Heart right ventricle (tissue), 16 donors: ENCODE measurements at regions not wholly inside any gene's neighbourhood (a gene's known extent, or its start where the extent isn't known, plus 50 kb on each side); places are given as distances from the start of the nearest gene placed in this dataset.

ENCODE experiments used
- ATAC-seq, 8 donors: fragments of 200-7000 bp; cut with Tn5 transposase; one replicate each; pipeline ENCODE4 v1.9.1; 2020; ENCODE audit warnings: mild to moderate bottlenecking in 8 of 8, moderate library complexity in 8 of 8, moderate number of reproducible peaks in 1 of 8
- DNase-seq, 2 donors: peaks; one replicate each; pipeline ENCODE4 v3.0.0-alpha.2; 2020
- H3K27ac ChIP-seq, 10 donors: fragments of 200-600 bp; sonication (generic) in 2 of 10; one replicate each; pipeline versions ENCODE4 v1.5.0 to v1.8.0; 2020 to 2022; ENCODE audit warnings: mild to moderate bottlenecking in 3 of 10
- H3K27me3 ChIP-seq, 7 donors: fragments of 200-600 bp; one replicate each; pipeline ENCODE4 v1.8.0; 2021 to 2022; ENCODE audit warnings: mild to moderate bottlenecking in 2 of 7
- H3K36me3 ChIP-seq, 9 donors: fragments of 200-600 bp; sonication (generic) in 1 of 9; one replicate each; pipeline versions ENCODE4 v1.5.0 to v1.8.0; 2020 to 2022; ENCODE audit warnings: mild to moderate bottlenecking in 2 of 9
- H3K4me1 ChIP-seq, 9 donors: fragments of 200-600 bp; sonication (generic) in 1 of 9; one replicate each; pipeline versions ENCODE4 v1.5.0 to v1.8.0; 2020 to 2022; ENCODE audit warnings: mild to moderate bottlenecking in 4 of 9
- H3K4me3 ChIP-seq, 10 donors: fragments of 200-600 bp; sonication (generic) in 2 of 10; one replicate each; pipeline versions ENCODE4 v1.5.0 to v1.8.0; 2020 to 2022; ENCODE audit warnings: mild to moderate bottlenecking in 7 of 10, moderate library complexity in 2 of 10
- H3K9me3 ChIP-seq, 11 donors: fragments of 200-600 bp in 10 of 11; sonication (generic) in 2 of 11; one replicate each; pipeline versions ENCODE4 v1.5.0 to v1.8.0; 2013 to 2022; ENCODE audit warnings: mild to moderate bottlenecking in 2 of 11, control low read depth in 1 of 11, moderate library complexity in 1 of 11
- WGBS, 2 donors: extraction: QIAGEN DNeasy Blood & Tissue Kit; methylation state at CpG; one replicate each; pipeline ENCODE4 v1.1.7; 2013; ENCODE audit warnings: inconsistent platforms in 1 of 2; 5-methylcytosine and 5-hydroxymethylcytosine counted together
- intact Hi-C, 10 donors: fragments of 100-400 bp; cut with DNase I; formaldehyde crosslinking; loops; one replicate each; pipeline versions ENCODE4 v1.11.1 to v1.14.2; 2022
- TF ChIP-seq, protein P1 (sequence below), 9 donors: fragments of 200-600 bp; sonication (generic) in 2 of 9; IDR thresholded peaks; one replicate each; pipeline versions ENCODE4 v1.5.0 to v1.8.0; 2021 to 2022; ENCODE audit warnings: antibody characterized with exemption in 9 of 9, mild to moderate bottlenecking in 5 of 9, moderate library complexity in 1 of 9
- donor health status: Arrhythmogenic right ventricular cardiomyopathy.
- donor health status: ischemic (EF 13 %, LVEDD 7.1; RV severe dilation, severe dysfunction).
- donor health status: healthy with polysubstance abuse.
- donor health status: DM: no; HTN: yes; CAD: no.
- donor health status: DM: no; HTN: no; CAD: no.
- donor health status: ischemic (EF 25% LVEDD 6.9; RV normal size, moderate dysfunction).
- donor health status: ischemic (EF 25% LVEDD 5.7; RV mildly dilated, moderate dysfunction).
- donor health status: healthy.
- donor health status: DM: yes; HTN: yes; CAD: no.
- donor health status: Ischemic cardiomyopathy.
- donor health status: ischemic (EF 35%, LVEDD 5.7; RV mildly dilated, moderate dysfunction).
- donor health status: nonischemic (EF 11% LVEDD 7.7; RV severe dilation, severe dysfunction).
- donor health status: DM: yes; HTN: yes; CAD: no.
- donor health status: PGD.
- donor health status: ischemic (EF 29% LVEDD 5.4; RV normal size, mild dysfunction).
- donor health status: nonischemic (EF 23%, LVEDD 6.1; RV moderate dilation, normal function).

DNA sequence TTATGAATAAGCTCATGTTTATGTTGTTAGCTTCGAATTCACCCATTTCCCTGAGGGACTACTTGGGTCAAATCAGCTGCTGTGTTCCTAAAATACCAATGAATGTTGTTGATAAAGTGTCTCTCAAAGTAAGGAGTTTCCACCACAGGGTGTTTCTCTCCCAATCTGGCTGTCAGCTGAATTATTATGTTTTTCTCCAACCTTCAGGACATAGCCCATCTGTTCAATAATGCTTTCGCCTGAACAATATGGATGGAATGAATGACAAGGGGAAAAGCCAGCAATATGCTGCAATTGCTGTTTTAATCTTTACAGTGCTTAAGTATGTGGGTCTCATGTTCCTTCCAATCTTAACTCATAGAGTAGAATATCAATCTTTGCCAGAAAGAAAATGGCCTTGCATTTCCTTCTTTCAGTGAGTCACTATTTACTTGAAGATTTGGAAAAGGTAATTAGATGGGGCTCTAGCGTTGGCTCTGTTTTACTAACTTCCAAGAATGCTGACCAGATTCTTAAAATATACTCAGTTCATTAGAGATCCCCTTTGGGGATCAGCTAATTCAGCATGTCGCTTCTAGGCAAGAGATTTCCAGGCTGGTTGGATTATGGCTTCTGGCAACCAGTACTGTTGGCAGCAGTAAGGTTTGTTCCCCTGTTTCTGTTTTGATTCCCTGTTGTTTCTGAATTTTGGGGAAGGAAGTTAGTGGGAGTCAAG is 410.5 kb downstream of the PPP3CA start:
- DNase-seq: no peak

DNA sequence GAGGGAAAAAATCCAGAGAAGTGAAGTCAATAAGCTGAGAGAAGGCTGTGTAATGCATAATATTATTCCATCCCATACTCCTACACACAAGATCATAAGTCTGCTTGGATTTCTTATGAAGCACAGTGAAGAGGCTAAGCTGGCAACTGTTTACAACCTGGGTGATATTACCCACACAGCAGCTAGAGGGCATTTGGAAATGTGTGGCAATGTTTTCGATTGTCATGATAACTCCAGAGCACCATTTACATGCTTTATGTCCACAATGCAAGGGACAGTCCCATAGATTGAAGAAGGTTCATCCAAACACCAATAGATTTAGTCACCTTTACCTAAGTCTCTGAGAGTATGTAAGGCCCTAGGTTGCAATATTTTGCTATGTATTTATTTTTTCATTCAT is 412.2 kb downstream of the PPP3CA start:
- intact Hi-C loops: no loop called here
- no peak overlapping the region for H3K4me3 ChIP-seq
- no peak for DNase-seq
- peaks cover 0 to 3% (median 0%) of the 10 kb centered on the region in 11 donors for H3K9me3 ChIP-seq
- H3K36me3 ChIP-seq: no peaks in the 10 kb centered on the region
- H3K27me3 ChIP-seq: no peaks in the 10 kb centered on the region
- no peak for ATAC-seq
- TF ChIP-seq, protein P1, sequence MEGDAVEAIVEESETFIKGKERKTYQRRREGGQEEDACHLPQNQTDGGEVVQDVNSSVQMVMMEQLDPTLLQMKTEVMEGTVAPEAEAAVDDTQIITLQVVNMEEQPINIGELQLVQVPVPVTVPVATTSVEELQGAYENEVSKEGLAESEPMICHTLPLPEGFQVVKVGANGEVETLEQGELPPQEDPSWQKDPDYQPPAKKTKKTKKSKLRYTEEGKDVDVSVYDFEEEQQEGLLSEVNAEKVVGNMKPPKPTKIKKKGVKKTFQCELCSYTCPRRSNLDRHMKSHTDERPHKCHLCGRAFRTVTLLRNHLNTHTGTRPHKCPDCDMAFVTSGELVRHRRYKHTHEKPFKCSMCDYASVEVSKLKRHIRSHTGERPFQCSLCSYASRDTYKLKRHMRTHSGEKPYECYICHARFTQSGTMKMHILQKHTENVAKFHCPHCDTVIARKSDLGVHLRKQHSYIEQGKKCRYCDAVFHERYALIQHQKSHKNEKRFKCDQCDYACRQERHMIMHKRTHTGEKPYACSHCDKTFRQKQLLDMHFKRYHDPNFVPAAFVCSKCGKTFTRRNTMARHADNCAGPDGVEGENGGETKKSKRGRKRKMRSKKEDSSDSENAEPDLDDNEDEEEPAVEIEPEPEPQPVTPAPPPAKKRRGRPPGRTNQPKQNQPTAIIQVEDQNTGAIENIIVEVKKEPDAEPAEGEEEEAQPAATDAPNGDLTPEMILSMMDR (IDR thresholded peaks at IDR 0.05): peak in 5 of 9 donors; percentile 4 to 33 (median 28)
- WGBS, 2 donors: 84% methylated on average over 1 of the region's 1 CpG
- H3K4me1 ChIP-seq: peaks cover 0 to 17% (median 0%) of the 10 kb centered on the region in 9 donors
- no peak overlapping the region for H3K27ac ChIP-seq

More for the DNA sequence above, 410.5 kb downstream of the PPP3CA start:
- no peaks in the 10 kb centered on the region for H3K27me3 ChIP-seq
- no peak overlapping the region for H3K27ac ChIP-seq
- H3K4me1 ChIP-seq: peaks cover 0 to 17% (median 0%) of the 10 kb centered on the region in 9 donors
- no peak for ATAC-seq
- peaks cover 0 to 4% (median 0%) of the 10 kb centered on the region in 11 donors for H3K9me3 ChIP-seq
- TF ChIP-seq, protein P1 (IDR thresholded peaks at IDR 0.05): no peak
- no peaks in the 10 kb centered on the region for H3K36me3 ChIP-seq
- H3K4me3 ChIP-seq: no peak overlapping the region
- 55 to 61% methylated on average over 4 of the region's 4 CpGs for WGBS, 2 donors
- intact Hi-C loops: no loop called here

DNA sequence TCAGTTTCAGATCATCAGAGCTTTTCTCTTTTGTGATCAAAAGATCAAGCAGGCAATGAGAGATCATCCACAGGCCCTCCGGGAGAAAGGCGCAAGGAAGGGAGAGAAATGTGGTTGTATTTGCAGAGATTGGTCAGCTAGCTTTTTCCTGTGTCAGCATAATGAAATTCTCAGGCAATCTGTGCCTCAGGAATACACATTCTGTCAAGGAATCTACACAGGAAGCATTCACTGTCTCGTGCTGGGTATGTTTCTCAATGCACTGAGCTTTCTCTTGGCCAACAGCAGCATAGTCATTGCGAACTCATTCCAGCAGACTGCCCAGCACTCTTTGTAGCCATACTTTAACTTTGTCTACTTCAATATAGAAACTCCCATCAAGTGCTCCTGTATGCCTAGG is 413.7 kb downstream of the PPP3CA start:
- H3K36me3 ChIP-seq: no peaks in the 10 kb centered on the region
- H3K27me3 ChIP-seq: no peaks in the 10 kb centered on the region
- intact Hi-C loops: no loop called here
- H3K4me1 ChIP-seq: peaks cover 0 to 17% (median 0%) of the 10 kb centered on the region in 9 donors
- WGBS, 2 donors: 57% methylated on average over 4 of the region's 4 CpGs
- DNase-seq (no peak), ATAC-seq (no peak)
- TF ChIP-seq, protein P1 (IDR thresholded peaks at IDR 0.05): no peak
- no peaks in the 10 kb centered on the region for H3K9me3 ChIP-seq
- H3K4me3 ChIP-seq: no peak overlapping the region
- no peak overlapping the region for H3K27ac ChIP-seq

DNA sequence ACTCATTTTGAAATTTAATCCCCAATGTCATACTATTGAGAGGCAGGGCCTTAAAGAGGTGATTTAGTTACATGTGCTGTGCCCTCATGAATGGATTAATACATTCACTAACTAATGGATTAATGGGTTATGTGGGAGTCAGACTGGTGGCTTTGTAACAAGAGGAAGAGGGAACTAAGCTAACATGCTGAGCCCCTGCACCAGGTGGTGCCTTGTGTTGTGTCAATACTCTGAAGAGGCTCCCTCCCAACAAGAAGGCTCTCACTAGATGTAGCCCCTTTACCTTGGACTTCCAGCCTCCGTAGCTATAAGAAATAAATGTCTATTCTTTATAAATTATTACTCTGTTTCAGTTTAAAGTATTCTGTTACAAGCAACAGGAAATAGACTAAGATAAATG is 411.9 kb upstream of the EMCN start:
- Histone ChIP-seq H3K36me3 (no peaks in the 10 kb centered on the region), H3K27me3 (no peaks in the 10 kb centered on the region), H3K4me3 (no peak overlapping the region), H3K9me3 (no peaks in the 10 kb centered on the region), H3K27ac (no peak overlapping the region), H3K4me1 (peaks cover 0 to 17% (median 0%) of the 10 kb centered on the region in 9 donors)
- ATAC-seq (no peak), DNase-seq (no peak)
- TF ChIP-seq, protein P1 (IDR thresholded peaks at IDR 0.05): no peak
- 88 to 93% methylated on average over 1 of the region's 1 CpG for WGBS, 2 donors
- intact Hi-C loops: no loop called here
